Prostate gland (tissue), 2 donors: ENCODE measurements at regions not wholly inside any gene's neighbourhood (a gene's known extent, or its start where the extent isn't known, plus 50 kb on each side); places are given as distances from the start of the nearest gene placed in this dataset.

Source experiments
- POLR2A ChIP-seq: fragments of 450-650 bp; IDR thresholded peaks from one replicate; pipeline ENCODE4 v1.6.1; 2016; ENCODE audit warnings: antibody characterized with exemption, mild to moderate bottlenecking
- POLR2AphosphoS5 ChIP-seq: sonication (generic); formaldehyde crosslinking; IDR thresholded peaks from one replicate; pipeline ENCODE4 v1.6.1; 2017; ENCODE audit warnings: antibody characterized with exemption
- TF ChIP-seq, protein P1 (sequence below), 4 experiments: fragments of 200-600 bp in 2 of 4; fragments of 450-650 bp in 2 of 4; sonication (generic) in 2 of 4; IDR thresholded peaks; 1 replicate in 3 of 4; 2 replicates in 1 of 4; pipeline ENCODE4 v1.5.1; 2016 to 2019; ENCODE audit warnings: antibody characterized with exemption in 4 of 4, mild to moderate bottlenecking in 2 of 4, moderate library complexity in 2 of 4

DNA sequence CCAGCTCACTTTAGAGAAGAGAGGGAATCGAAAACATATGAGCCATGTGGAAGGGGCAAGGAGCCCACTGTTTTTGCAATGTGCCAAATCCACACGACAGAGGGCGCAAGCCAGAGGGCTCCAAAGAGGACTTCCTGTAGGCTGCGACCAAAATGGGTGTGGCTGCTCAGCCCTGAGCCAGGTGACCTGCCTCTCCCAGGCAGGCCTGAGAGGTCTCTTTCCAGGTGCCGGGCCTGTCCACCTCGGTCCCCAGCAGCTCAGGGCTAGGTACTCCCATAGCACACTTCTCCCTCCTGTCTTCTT lies 153.8 kb downstream of the TTC32 start:
- no peak for TF ChIP-seq POLR2A
- TF ChIP-seq POLR2AphosphoS5, result no peak
- TF ChIP-seq, protein P1, sequence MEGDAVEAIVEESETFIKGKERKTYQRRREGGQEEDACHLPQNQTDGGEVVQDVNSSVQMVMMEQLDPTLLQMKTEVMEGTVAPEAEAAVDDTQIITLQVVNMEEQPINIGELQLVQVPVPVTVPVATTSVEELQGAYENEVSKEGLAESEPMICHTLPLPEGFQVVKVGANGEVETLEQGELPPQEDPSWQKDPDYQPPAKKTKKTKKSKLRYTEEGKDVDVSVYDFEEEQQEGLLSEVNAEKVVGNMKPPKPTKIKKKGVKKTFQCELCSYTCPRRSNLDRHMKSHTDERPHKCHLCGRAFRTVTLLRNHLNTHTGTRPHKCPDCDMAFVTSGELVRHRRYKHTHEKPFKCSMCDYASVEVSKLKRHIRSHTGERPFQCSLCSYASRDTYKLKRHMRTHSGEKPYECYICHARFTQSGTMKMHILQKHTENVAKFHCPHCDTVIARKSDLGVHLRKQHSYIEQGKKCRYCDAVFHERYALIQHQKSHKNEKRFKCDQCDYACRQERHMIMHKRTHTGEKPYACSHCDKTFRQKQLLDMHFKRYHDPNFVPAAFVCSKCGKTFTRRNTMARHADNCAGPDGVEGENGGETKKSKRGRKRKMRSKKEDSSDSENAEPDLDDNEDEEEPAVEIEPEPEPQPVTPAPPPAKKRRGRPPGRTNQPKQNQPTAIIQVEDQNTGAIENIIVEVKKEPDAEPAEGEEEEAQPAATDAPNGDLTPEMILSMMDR (IDR thresholded peaks at IDR 0.05), result no peak
